AG10803 (cell line): ENCODE measurements at regions not wholly inside any gene's neighbourhood (a gene's known extent, or its start where the extent isn't known, plus 50 kb on each side); places are given as distances from the start of the nearest gene placed in this dataset.
"Not testable (repeated sequence)": the region's sequence is repeated elsewhere in the genome, so short reads cannot be mapped to it uniquely, and the experiment has no call there.

Experiments
- DNase-seq: peaks from one replicate; pipeline ENCODE4 v3.0.0; 2010; ENCODE audit warnings: low read depth
- H3K4me3 ChIP-seq: 2 replicates; pipeline ENCODE4 v1.5.1; 2011; ENCODE audit warnings: mild to moderate bottlenecking, low read length, control low read depth
- TF ChIP-seq, protein P1 (sequence below): conservative IDR thresholded peaks from 2 replicates; pipeline ENCODE4 v1.5.1; 2011; ENCODE audit warnings: mild to moderate bottlenecking, low read length, control low read depth, inconsistent platforms

DNA sequence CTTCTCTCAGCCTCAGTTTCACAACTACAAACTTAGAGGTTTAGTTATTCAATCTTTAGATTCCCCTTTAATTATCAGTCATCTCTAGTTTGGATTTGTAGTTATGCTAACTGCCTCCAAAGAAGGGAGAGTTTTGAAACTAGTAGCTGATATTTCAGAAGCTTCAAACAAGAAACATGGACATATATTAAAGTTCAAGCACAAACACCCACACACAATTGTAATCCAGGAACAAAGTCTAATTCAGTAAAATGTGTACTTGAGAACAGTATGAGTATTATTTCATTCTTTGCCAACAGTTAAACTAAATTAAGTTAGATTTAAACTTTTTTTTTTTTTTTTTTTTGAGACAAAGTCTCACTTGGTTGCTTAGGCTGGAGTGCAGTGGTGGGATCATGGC lies 71.2 kb upstream of the ABCA1 start:
- no peak for DNase-seq

DNA sequence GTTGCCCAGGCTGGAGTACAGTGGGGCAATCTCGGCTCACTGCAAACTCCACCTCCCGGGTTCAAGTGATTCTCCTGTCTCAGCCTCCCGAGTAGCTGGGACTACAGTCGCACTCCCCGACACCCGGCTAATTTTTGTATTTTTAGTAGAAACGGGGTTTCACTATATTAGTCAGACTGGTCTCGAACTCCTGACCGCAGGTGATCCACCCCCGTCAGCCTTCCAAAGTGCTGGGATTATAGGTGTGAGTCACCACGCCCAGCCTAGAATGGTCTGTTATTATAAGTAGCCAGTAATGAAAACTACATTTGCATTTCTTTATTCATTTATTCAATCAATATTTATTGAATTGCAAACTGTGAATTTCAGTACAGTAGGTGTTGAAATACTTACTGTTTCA lies 72.6 kb upstream of the ABCA1 start:
- not testable (repeated sequence) for DNase-seq, H3K4me3 ChIP-seq

More for the DNA sequence above, 71.2 kb upstream of the ABCA1 start:
- TF ChIP-seq, protein P1, sequence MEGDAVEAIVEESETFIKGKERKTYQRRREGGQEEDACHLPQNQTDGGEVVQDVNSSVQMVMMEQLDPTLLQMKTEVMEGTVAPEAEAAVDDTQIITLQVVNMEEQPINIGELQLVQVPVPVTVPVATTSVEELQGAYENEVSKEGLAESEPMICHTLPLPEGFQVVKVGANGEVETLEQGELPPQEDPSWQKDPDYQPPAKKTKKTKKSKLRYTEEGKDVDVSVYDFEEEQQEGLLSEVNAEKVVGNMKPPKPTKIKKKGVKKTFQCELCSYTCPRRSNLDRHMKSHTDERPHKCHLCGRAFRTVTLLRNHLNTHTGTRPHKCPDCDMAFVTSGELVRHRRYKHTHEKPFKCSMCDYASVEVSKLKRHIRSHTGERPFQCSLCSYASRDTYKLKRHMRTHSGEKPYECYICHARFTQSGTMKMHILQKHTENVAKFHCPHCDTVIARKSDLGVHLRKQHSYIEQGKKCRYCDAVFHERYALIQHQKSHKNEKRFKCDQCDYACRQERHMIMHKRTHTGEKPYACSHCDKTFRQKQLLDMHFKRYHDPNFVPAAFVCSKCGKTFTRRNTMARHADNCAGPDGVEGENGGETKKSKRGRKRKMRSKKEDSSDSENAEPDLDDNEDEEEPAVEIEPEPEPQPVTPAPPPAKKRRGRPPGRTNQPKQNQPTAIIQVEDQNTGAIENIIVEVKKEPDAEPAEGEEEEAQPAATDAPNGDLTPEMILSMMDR = no peak
- H3K4me3 ChIP-seq = no peak overlapping the region

DNA sequence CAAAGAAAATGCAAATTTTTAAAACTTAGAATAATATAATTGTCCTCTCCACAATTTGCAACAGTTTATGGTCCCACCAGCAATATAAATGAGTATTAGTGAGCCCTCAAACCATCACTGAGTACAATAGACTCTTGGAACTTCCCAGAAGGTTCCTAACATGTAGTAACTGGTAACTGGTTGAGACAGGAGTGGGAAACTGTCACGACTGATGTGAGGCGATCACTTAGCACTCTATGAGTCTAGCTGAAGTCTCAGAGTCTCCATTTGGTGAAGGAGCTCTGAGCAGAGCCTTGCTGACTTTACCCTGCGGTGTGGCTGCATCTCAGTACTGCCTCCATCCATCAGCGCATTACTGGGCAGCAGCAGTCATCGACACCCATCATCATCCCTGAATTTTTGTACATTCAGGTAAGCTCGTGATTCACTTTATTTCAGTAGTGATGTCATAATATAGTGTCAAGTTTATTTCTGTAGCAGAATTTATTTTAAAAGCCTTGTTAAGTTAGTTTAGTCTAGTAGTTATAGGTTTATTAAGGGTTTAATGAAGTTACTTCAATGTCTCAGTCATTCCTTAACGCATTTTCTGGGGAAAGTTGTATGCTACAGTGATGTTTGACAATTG lies 76.6 kb upstream of the ABCA1 start:
- no peak overlapping the region for H3K4me3 ChIP-seq
- TF ChIP-seq, protein P1 = no peak
- no peak for DNase-seq

DNA sequence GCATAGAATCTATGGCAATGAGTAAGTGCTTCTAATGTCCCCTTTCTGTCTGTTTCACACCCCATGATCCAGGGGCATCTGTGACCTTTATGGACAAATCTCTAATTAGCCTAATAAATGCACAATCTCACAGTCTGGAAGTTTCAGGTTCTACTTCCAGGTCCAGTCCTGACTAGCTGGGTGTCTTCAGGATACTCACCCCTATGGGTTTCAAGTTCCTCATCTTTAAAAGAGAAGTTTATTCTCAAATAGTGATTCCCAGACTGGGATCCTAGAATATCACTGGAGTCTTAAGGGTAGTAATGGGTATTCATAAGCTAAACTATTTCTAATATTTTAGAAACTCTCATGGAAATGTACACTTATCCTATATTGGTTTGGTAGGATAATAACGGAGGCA lies 77.2 kb upstream of the ABCA1 start:
- TF ChIP-seq, protein P1 = no peak
- no peak overlapping the region for H3K4me3 ChIP-seq
- DNase-seq = no peak

GRCh38 chr9:105006514-105006913 lies 78.6 kb upstream of the ABCA1 start:
- no peak overlapping the region for H3K4me3 ChIP-seq
- TF ChIP-seq, protein P1 = no peak
- DNase-seq = no peak

- TF ChIP-seq, protein P1 = no peak
- H3K4me3 ChIP-seq = no peak overlapping the region
- peak; percentile 89 for DNase-seq
Measured at GRCh38 chr9:105007143-105007542, 79.2 kb upstream of the ABCA1 start.

DNA sequence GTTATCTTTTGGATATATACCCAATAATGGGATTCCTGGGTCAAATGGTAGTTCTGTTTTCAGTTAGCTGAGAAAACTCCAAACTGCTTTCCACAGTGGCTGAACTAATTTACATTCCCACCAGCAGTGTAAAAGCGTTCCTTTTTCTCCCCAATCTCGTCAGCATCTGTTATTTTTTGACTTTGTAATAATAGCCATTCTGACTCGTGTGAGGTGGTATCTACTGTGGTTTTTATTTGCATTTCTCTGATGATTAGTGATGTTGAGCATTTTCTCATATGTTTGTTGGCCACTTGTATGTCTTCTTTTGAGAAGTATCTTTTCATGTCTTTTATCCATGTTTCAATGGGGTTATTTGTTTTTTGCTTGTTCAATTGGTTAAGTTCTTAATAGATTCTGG lies 82.1 kb upstream of the ABCA1 start:
- peak; percentile 33 for DNase-seq
- H3K4me3 ChIP-seq = not testable (repeated sequence)

DNA sequence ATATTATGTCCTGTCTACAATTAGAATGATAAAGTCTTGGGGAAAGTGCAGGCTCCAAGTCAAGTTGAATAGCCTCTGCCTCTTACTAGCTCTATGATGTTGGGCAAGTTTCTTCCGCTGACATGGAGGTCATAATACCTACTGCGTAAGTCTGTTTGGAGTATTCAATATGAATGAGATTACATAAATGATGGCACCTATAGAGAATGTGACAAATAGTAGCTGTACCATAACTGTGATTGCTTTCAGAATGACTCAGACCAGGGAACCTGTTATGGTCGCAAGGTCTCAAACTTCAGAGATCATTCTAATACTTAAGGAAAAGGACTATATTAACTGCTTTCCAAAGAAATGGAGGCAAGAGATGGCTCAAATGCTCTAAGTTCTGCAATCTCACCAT lies 94.0 kb upstream of the ABCA1 start:
- TF ChIP-seq, protein P1 = no peak
- H3K4me3 ChIP-seq = no peak overlapping the region
- DNase-seq = no peak

DNA sequence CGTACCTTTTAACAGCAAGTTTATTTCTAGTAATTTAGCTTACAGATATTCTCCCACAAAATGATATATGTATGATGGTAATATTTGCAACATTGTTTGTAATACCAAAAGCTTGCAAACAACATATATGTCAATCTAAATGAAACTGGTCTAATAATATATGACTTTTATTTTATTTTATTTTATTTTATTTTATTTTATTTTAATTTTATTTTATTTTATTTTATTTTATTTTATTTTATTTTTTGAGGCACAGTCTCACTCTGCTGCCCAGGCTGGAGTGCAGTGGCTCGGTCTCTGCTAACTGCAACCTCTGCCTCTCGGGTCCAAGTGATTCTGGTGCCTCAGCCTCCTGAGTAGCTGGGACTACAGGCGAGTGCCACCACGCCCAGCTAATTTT lies 94.6 kb upstream of the ABCA1 start:
- H3K4me3 ChIP-seq, DNase-seq: not testable (repeated sequence)
